Smooth muscle cell (in vitro differentiated cells): ENCODE measurements at regions not wholly inside any gene's neighbourhood (a gene's known extent, or its start where the extent isn't known, plus 50 kb on each side); places are given as distances from the start of the nearest gene placed in this dataset.

Source experiments
- DNase-seq: peaks from one replicate; lab custom pipeline; 2025; ENCODE audit not compliant: unreplicated experiment; lab: John Stamatoyannopoulos, UW
- H2AFZ ChIP-seq: fragments of 200-600 bp; sonication (generic); 2 replicates; pipeline ENCODE4 v1.6.0; 2016; ENCODE audit warnings: antibody characterized with exemption, low read depth, mild to moderate bottlenecking
- H3F3A ChIP-seq: fragments of 200-600 bp; sonication (generic); 2 replicates; pipeline ENCODE4 v1.6.0; 2017; ENCODE audit warnings: antibody characterized with exemption, low read depth
- H3K27ac ChIP-seq: fragments of 200-600 bp; sonication (generic); 2 replicates; pipeline ENCODE4 v1.5.1; 2016; ENCODE audit warnings: low read depth, mild to moderate bottlenecking
- H3K27me3 ChIP-seq: fragments of 200-600 bp; sonication (generic); 2 replicates; pipeline ENCODE4 v1.6.1; 2016; ENCODE audit warnings: low read depth, mild to moderate bottlenecking
- H3K36me3 ChIP-seq: fragments of 200-600 bp; sonication (generic); 2 replicates; pipeline ENCODE4 v1.5.1; 2016; ENCODE audit warnings: low read depth
- H3K4me1 ChIP-seq: fragments of 200-600 bp; sonication (generic); 2 replicates; pipeline ENCODE4 v1.5.1; 2016; ENCODE audit warnings: low read depth
- H3K4me2 ChIP-seq: fragments of 200-600 bp; sonication (generic); 2 replicates; pipeline ENCODE4 v1.6.0; 2016; ENCODE audit warnings: mild to moderate bottlenecking
- H3K4me3 ChIP-seq: fragments of 200-600 bp; sonication (generic); 2 replicates; pipeline ENCODE4 v1.5.1; 2016; ENCODE audit warnings: mild to moderate bottlenecking
- H3K79me2 ChIP-seq: fragments of 200-600 bp; sonication (generic); 2 replicates; pipeline ENCODE4 v1.6.0; 2016; ENCODE audit warnings: low read depth, mild to moderate bottlenecking
- H3K9ac ChIP-seq: fragments of 200-600 bp; sonication (generic); 2 replicates; pipeline ENCODE4 v1.6.0; 2016; ENCODE audit warnings: low read depth
- H3K9me3 ChIP-seq: fragments of 200-600 bp; sonication (generic); replicated peaks from 2 replicates; pipeline ENCODE4 v1.5.1; 2016; ENCODE audit warnings: low read depth
- H4K20me1 ChIP-seq: fragments of 200-600 bp; sonication (generic); 2 replicates; pipeline ENCODE4 v1.6.0; 2016; ENCODE audit warnings: low read depth
- CTCF ChIP-seq: fragments of 200-600 bp; sonication (generic); IDR thresholded peaks from 2 replicates; pipeline ENCODE4 v1.5.1; 2017; ENCODE audit warnings: borderline replicate concordance, mild to moderate bottlenecking, antibody characterized with exemption; ENCODE audit not compliant: insufficient read depth, poor library complexity, severe bottlenecking
- WGBS: methylation state at CpG from one replicate; pipeline ENCODE4 v1.1.7; 2016; ENCODE audit warnings: low lambda C conversion rate; 5-methylcytosine and 5-hydroxymethylcytosine counted together

GRCh38 chr11:121711939-121712338 lies 259.2 kb upstream of the SORL1-AS1 start:
- Histone ChIP-seq H4K20me1 (no peaks in the 10 kb centered on the region), H3K4me1 (no peaks in the 10 kb centered on the region), H3F3A (no peaks in the 10 kb centered on the region), H3K4me2 (no peak overlapping the region), H3K36me3 (no peaks in the 10 kb centered on the region), H2AFZ (no peak overlapping the region), H3K79me2 (no peaks in the 10 kb centered on the region), H3K9ac (no peak overlapping the region), H3K27ac (no peak overlapping the region), H3K4me3 (no peak overlapping the region), H3K9me3 (no peaks in the 10 kb centered on the region), H3K27me3 (no peaks in the 10 kb centered on the region)
- no peak for DNase-seq
- TF ChIP-seq CTCF: no peak
- WGBS: 84% methylated on average over 1 of the region's 1 CpG

- no peaks in the 10 kb centered on the region for H4K20me1 ChIP-seq
- no peak for DNase-seq
- no peaks in the 10 kb centered on the region for H3K9me3 ChIP-seq
- TF ChIP-seq CTCF: no peak
- H3F3A ChIP-seq: no peaks in the 10 kb centered on the region
- no peak overlapping the region for H3K9ac ChIP-seq
- no peak overlapping the region for H3K4me3 ChIP-seq
- no peak overlapping the region for H3K27ac ChIP-seq
- H3K79me2 ChIP-seq: no peaks in the 10 kb centered on the region
- H3K36me3 ChIP-seq: no peaks in the 10 kb centered on the region
- no peak overlapping the region for H3K4me2 ChIP-seq
- no peaks in the 10 kb centered on the region for H3K4me1 ChIP-seq
- H2AFZ ChIP-seq: no peak overlapping the region
- 91% methylated on average over 2 of the region's 2 CpGs for WGBS
- H3K27me3 ChIP-seq: no peaks in the 10 kb centered on the region
Measured at GRCh38 chr11:121711236-121711635, 258.5 kb upstream of the SORL1-AS1 start.

- no peaks in the 10 kb centered on the region for H3K36me3 ChIP-seq
- DNase-seq: no peak
- no peak for TF ChIP-seq CTCF
- WGBS: 53% methylated on average over 1 of the region's 1 CpG
- H2AFZ ChIP-seq: no peak overlapping the region
- H3K9me3 ChIP-seq: no peaks in the 10 kb centered on the region
- H3F3A ChIP-seq: no peaks in the 10 kb centered on the region
- H4K20me1 ChIP-seq: no peaks in the 10 kb centered on the region
- no peak overlapping the region for H3K27ac ChIP-seq
- H3K27me3 ChIP-seq: no peaks in the 10 kb centered on the region
- H3K4me3 ChIP-seq: no peak overlapping the region
- H3K4me2 ChIP-seq: no peak overlapping the region
- no peak overlapping the region for H3K9ac ChIP-seq
- H3K4me1 ChIP-seq: no peaks in the 10 kb centered on the region
- no peaks in the 10 kb centered on the region for H3K79me2 ChIP-seq
Measured at GRCh38 chr11:121706884-121707420, 254.2 kb upstream of the SORL1-AS1 start.

- H3K27ac ChIP-seq: no peak overlapping the region
- 93% methylated on average over 2 of the region's 2 CpGs for WGBS
- H3K27me3 ChIP-seq: no peaks in the 10 kb centered on the region
- peaks cover 10% of the 10 kb centered on the region for H3K4me1 ChIP-seq
- H3F3A ChIP-seq: no peaks in the 10 kb centered on the region
- no peaks in the 10 kb centered on the region for H3K79me2 ChIP-seq
- TF ChIP-seq CTCF: no peak
- no peak overlapping the region for H3K4me3 ChIP-seq
- no peak for DNase-seq
- no peaks in the 10 kb centered on the region for H4K20me1 ChIP-seq
- no peaks in the 10 kb centered on the region for H3K36me3 ChIP-seq
- H3K9ac ChIP-seq: no peak overlapping the region
- no peaks in the 10 kb centered on the region for H3K9me3 ChIP-seq
- no peak overlapping the region for H3K4me2 ChIP-seq
- no peak overlapping the region for H2AFZ ChIP-seq
Measured at GRCh38 chr11:121703201-121703600, 250.4 kb upstream of the SORL1-AS1 start.
